ENCODE measurements at regions not wholly inside any gene's neighbourhood (a gene's known extent, or its start where the extent isn't known, plus 50 kb on each side); places are given as distances from the start of the nearest gene placed in this dataset.
"Not testable (repeated sequence)": the region's sequence is repeated elsewhere in the genome, so short reads cannot be mapped to it uniquely, and the experiment has no call there.

GRCh38 chr4:15162465-15163283 lies 160.4 kb downstream of the CPEB2 start:
- in situ Hi-C loops (cut with MboI; ENCODE audit: low sequenced_read_pairs), result no loop called here

- in situ Hi-C loops (cut with MboI; ENCODE audit: low sequenced_read_pairs), result no loop called here
Measured at GRCh38 chr4:15163284-15163645, 161.0 kb downstream of the CPEB2 start.

- in situ Hi-C loops (cut with MboI; ENCODE audit: low sequenced_read_pairs), result no loop called here
Measured at GRCh38 chr4:15164571-15164970, 162.3 kb downstream of the CPEB2 start.

- in situ Hi-C loops (cut with MboI; ENCODE audit: low sequenced_read_pairs), result no loop called here
Measured at GRCh38 chr4:15167743-15168142, 165.5 kb downstream of the CPEB2 start.

GRCh38 chr4:15168759-15169158 lies 166.5 kb downstream of the CPEB2 start:
- in situ Hi-C loops (cut with MboI; ENCODE audit: low sequenced_read_pairs), result no loop called here

GRCh38 chr4:15171725-15172124 lies 169.4 kb downstream of the CPEB2 start:
- in situ Hi-C loops (cut with MboI; ENCODE audit: low sequenced_read_pairs), result no loop called here

- in situ Hi-C loops (cut with MboI; ENCODE audit: low sequenced_read_pairs), result no loop called here
Measured at GRCh38 chr4:15173251-15173650, 171.0 kb downstream of the CPEB2 start.

GRCh38 chr4:15174168-15174567 lies 171.9 kb downstream of the CPEB2 start:
- in situ Hi-C loops (cut with MboI; ENCODE audit: low sequenced_read_pairs), result not testable (repeated sequence)

- in situ Hi-C loops (cut with MboI; ENCODE audit: low sequenced_read_pairs), result not testable (repeated sequence)
Measured at GRCh38 chr4:15179842-15180241, 177.6 kb downstream of the CPEB2 start.

- in situ Hi-C loops (cut with MboI; ENCODE audit: low sequenced_read_pairs), result no loop called here
Measured at GRCh38 chr4:15182600-15183220, 180.4 kb downstream of the CPEB2 start.

GRCh38 chr4:15186149-15186548 lies 183.9 kb downstream of the CPEB2 start:
- in situ Hi-C loops (cut with MboI; ENCODE audit: low sequenced_read_pairs), result no loop called here

- in situ Hi-C loops (cut with MboI; ENCODE audit: low sequenced_read_pairs), result no loop called here
Measured at GRCh38 chr4:15186806-15187205, 184.5 kb downstream of the CPEB2 start.

GRCh38 chr4:15188605-15189539 lies 186.6 kb downstream of the CPEB2 start:
- in situ Hi-C loops (cut with MboI; ENCODE audit: low sequenced_read_pairs), result no loop called here

- in situ Hi-C loops (cut with MboI; ENCODE audit: low sequenced_read_pairs), result no loop called here
Measured at GRCh38 chr4:15194520-15194919, 192.2 kb downstream of the CPEB2 start.

- in situ Hi-C loops (cut with MboI; ENCODE audit: low sequenced_read_pairs), result no loop called here
Measured at GRCh38 chr4:15197005-15197404, 194.7 kb downstream of the CPEB2 start.

- in situ Hi-C loops (cut with MboI; ENCODE audit: low sequenced_read_pairs), result no loop called here
Measured at GRCh38 chr4:15198070-15198727, 195.9 kb downstream of the CPEB2 start.

- in situ Hi-C loops (cut with MboI; ENCODE audit: low sequenced_read_pairs), result no loop called here
Measured at GRCh38 chr4:15201782-15202181, 199.5 kb downstream of the CPEB2 start.

GRCh38 chr4:15202481-15202880 lies 200.2 kb downstream of the CPEB2 start:
- in situ Hi-C loops (cut with MboI; ENCODE audit: low sequenced_read_pairs), result no loop called here

- in situ Hi-C loops (cut with MboI; ENCODE audit: low sequenced_read_pairs), result not testable (repeated sequence)
Measured at GRCh38 chr4:15206526-15206925, 204.2 kb downstream of the CPEB2 start.

- in situ Hi-C loops (cut with MboI; ENCODE audit: low sequenced_read_pairs), result no loop called here
Measured at GRCh38 chr4:15213302-15213970, 211.2 kb downstream of the CPEB2 start.

Data from HL-60/S4 treated with retinoic acid at 250 ng/mL for 4 days and 3 days (cell line).